CD4-positive, alpha-beta T cell treated with Interleukin-15 for 1 hour (primary cell): ENCODE measurements at regions not wholly inside any gene's neighbourhood (a gene's known extent, or its start where the extent isn't known, plus 50 kb on each side); places are given as distances from the start of the nearest gene placed in this dataset.
"Not testable (repeated sequence)": the region's sequence is repeated elsewhere in the genome, so short reads cannot be mapped to it uniquely, and the experiment has no call there.

Experiments used
- DNase-seq: peaks from one replicate; pipeline ENCODE4 v3.0.0-alpha.2; 2020

DNA sequence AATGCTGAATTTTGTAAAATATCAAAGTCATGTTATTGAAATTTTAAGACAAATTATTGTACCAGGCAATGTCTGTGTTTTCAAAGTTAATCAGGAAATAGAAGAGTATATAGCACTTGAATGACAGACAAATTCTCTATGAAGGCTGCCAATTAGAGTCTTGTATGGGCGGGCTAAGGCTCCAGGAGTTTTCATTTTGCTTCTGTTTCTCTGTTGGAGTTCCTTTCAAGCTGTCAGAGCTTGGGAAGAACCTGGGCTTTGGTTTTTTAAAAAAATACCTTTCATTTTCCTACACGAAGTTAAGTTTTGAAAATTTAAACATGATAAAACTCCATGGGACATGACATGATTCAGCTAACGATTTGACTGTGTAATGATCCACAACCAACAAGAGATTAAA, 339.0 kb upstream of the KCNH7 start:
- DNase-seq, result no peak

DNA sequence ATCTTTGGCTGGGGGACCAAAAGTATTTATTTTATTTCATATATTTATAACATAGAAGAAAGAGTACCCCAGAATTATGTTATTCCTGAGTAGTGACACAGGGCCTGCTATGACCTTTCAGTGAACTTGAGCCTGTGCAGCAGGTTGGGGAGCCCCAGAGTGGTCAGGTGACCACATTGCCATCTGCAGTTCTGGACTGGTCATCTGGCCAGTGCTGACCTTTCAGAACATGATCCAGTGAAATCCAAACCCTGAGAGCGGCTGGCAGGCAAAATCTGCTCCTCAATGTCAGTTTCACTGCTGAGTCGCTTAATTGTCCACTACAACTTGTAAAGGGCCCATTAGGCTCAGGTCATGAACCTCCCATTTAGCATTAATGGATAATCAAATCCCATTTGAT, 336.7 kb upstream of the KCNH7 start:
- no peak for DNase-seq

DNA sequence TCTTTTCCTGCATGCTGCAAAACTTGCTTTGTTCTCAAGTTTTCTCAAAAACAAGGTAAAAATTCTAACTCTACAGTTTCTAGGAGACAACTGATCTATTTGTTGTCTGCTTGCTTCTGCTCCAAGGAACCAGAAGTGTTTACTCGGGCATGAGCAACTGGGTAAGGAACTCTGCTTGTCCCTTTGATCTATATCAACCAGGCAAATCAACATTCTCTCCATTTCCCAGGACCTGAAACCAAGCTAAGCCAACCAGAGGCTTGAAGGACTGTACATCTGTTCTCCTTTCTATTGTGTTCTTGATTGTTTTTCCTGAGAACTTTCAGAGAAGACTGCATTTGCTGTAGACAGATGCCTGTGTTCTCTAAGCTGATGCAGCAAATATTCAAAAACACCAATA, 335.0 kb upstream of the KCNH7 start:
- DNase-seq, result no peak

DNA sequence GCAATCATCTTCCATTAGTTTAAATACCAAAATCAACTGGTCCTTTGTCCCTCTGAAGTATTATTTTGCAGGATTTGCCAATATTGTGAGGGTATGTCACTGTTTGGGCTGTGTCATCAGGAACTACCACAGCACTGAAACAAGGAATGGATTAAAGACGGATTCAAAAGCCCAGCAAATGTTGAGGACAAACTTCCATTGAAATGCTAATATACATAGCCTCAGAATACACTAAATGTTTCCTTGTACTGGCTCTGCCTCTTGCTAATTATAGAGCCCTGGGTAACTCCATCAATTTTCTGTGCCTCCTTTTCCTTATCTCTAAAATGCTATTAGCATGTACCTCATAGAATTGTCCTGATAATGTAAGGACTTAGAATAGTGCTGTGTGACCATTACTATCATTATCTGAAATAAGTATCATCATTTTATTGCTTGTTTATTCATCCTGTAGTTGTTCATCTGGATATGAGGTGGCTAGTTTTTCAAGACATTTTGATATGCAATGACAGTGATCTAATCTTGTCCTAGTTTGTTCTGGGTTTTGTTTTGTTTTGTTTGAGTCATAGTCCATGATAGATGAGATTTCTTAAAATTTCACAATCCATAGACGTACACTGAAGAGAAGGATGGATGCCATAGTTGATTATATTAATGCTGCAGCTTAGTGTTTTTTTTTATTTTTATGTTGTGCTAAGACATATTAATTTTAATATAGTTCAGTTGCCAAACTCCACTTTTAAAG, 333.4 kb upstream of the KCNH7 start:
- no peak for DNase-seq

DNA sequence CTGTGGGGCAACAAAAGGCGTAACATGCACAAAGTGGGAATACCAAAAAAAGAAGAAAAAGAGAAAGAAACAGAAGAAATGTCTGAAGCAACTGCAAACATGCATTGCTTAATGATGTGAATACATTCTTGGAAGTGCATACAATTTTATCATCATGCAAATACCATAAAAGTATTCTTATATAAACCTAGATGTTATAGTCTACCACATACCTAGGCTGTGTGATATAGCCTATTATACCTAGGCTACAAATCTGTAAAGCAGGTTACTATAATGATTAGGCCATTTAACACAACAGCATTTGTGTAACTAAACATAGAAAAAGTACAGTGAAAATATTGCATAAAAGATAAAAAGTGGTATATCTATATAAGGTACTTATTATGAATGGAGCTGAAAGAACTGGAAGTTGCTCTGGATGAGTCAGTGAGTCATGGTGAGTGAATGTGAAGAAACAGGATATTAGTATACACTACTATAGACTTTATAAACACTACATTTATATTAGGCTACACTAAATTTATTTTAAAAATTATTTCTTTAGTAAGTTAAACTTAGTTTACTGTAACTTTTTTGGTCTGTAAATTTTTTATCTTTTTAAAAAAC, 319.4 kb upstream of the KCNH7 start:
- no peak for DNase-seq

DNA sequence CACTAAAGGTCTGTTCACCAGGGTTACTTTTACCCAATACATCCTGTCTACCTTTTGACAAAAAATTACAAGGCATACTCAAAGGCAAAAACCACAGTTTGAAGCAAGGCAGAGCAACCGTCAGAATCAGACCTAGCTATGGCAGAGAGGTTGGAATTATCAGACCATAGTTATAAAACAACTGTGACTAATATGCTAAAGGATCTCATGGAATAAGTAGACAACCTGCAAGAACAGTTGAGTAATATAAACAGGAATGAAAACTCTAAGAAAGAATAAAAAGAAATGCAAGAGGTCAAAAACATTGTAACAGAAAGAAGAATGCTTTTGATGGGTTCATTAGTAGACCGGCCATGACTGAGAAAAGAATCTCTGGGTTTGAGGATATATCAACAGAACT, 318.8 kb upstream of the KCNH7 start:
- no peak for DNase-seq

DNA sequence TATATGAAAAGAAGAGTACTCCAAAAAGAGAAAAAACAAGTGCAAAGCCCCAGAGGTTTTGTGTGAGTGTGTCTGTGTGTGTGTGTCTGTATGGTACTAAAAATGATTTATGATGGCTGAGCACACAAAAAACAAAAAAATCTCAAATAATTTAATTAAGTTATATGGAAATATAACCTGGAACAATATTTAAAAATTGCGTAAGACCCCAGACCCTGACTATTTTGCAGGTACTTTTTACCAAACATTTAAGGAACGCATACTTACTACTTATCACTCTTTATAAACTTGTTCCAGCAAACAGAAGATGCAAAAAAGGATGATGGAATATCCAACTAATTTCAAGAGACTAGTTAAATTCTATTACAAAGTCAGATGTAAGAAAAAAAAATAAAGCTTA, 317.4 kb upstream of the KCNH7 start:
- no peak for DNase-seq

DNA sequence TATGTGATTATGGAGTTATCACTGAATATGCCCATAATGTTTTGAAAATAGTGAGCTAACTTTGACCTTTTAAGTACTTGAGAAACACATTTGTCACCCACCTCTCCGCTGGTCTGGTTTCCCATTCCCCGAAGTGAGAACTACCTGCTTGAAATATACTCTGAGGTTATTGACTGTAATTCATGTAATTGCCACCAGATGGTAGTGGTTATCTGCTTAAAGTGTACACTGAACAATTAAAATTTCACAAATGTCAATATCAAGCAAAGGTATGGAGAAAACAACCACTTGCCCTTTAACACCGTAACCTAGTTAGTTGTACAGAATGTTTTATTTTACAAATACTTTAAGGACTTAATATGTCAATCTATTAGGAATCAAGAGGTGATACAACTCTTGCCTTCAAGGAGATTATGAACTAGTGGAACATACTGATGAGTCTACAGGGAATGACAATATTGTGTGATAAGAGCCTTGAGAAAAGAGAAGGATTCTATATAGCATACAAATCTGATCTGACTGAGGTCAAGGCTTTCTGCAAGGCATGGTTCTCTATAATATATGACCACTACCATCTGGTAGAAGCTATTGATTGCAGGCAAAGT, 316.8 kb upstream of the KCNH7 start:
- DNase-seq, result no peak

DNA sequence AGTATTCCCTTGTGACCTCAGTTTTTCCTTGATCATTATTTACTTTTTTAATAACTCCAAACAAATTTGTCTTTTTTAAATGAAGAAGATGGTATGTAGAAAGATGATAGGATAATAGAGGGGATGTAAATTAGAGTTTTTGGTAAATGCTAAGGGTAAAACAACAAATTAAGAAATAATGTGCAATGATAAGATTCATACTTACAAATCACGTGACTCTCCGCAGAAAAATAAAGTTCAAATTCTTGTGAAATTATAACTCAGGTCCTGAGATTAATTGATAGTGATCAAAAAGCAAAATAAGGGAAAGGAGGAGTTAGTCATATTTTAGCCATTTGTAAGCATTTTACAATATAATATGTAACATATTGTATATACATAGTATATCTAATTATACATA, 304.1 kb upstream of the KCNH7 start:
- DNase-seq, result no peak

DNA sequence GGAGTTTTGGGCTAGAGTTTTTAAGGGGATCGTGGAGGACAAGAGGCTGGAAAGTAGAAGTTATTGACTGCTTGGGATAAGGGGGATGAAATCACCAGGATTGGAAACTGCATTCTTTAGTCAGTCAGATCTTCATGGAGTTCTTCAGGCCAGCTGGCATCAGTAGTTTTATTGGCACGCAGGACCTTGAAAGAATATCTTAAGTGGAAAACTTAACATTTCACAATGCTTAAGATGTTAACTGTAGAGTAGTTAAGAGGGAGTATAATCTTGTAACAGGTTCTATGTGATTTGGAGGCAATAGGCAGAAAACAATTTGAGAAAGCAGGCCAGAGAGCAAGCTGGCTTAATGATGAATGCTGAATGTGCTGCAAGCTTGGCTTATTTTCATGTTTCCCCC, 300.4 kb upstream of the KCNH7 start:
- no peak for DNase-seq

DNA sequence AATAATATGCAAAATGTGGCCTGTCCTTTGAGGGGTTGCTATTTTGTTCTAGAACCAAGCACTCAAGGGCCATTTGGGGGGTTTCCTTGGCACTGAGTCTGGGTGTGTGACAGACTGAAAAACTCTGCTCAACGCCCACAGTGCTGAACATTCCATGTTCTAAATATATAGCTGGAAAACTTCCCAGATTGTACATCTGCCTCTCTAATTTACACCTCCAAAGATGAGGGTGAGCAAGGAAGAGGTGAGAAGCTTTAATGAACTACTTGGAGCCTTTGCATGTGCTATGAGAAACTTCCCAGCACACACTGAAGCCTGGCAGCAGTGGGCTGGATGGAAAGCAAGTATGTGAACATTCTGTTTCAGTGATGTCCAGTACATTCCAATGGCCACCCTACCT, 296.7 kb upstream of the KCNH7 start:
- DNase-seq, result no peak

DNA sequence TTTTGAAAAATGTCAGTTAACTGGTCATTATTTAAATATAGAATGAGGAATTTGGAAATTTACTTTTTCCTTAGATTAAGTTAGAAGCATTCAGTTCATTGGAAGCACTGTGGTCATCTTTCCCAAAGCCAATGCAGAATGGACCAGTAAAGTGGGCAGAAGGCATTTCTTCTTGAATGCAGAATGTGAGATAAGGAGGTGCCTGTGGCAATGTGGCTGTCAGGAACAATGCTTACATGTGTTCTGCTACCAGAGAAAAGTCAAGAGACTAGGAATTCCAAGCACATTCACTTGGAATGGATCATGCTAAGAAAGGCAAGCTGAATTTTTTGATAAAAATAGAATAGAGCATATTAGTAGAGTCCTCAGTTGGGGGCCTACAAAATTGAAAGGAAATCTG, 295.0 kb upstream of the KCNH7 start:
- no peak for DNase-seq

DNA sequence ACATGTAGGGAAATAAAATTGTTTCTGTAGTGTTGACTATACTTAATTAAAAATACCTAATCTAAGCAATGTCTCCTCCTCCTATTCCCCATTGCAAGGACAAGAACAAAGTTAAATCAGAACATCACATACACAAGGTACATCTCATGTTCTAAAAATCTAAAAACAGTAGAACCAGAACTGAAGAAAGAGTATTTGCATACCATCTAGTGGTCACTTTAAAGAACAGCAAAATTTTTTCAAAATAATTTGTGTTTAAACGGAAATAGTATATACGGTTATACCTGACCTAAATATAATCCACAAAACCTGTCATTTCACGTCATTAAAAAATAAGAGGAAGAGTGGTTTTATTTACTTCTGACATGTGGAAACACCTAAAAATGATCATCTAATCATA, 294.3 kb upstream of the KCNH7 start:
- no peak for DNase-seq

DNA sequence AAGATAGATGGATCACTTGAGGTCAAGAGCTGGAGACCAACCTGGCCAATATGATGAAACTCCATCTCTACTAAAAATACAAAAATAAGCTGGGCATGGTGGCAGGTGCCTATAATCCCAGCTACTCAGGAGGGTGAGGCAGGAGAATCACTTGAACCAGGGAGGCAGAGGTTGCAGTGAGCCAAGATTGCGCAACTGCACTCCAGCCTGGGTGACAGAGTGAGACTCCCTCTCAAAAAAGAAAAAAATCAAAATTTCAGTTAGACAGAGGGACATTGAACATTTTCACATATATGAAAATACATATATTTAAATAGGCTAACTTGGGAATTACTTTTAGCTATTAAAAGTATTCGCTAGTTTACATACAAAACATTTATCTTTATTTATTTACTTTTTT, 293.6 kb upstream of the KCNH7 start:
- not testable (repeated sequence) for DNase-seq

DNA sequence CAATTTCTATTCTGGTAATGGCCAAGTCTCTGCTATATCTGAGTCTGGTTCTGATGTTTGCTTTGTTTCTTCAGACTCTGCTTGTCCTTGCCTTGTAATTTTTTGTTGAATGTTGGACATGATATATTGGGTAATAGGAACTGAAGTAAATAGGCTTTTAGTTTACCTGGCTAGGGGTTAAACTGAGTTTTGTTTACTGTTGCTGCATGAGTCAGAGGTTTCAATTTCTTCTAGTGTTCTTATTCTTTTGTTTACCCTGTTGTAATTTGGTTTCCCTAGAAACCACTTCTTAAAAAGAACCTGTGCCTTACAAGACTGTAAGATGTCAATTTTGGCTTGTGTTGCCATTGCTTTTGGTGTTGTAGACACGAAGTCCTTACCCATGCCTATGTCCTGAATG, 285.0 kb upstream of the KCNH7 start:
- DNase-seq, result no peak

DNA sequence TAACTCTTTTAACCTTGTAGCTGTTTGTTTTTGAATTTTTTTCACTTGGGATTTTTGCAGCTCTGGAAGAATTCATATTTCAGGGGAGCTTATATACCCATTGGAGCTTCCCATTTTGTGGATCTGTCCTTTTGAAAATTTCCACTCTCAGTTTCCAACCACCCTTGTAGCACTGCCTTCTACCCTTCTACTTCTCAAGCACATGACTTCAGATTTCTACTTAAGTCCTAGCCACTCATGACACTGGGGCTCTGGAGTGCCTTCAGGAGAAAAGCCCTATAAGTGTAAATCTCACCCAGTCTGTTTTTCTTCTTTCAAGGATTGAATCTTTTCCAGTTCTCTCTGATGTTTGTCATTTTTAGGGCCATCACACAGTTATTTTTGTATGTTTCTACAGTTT, 283.7 kb upstream of the KCNH7 start:
- DNase-seq, result no peak

DNA sequence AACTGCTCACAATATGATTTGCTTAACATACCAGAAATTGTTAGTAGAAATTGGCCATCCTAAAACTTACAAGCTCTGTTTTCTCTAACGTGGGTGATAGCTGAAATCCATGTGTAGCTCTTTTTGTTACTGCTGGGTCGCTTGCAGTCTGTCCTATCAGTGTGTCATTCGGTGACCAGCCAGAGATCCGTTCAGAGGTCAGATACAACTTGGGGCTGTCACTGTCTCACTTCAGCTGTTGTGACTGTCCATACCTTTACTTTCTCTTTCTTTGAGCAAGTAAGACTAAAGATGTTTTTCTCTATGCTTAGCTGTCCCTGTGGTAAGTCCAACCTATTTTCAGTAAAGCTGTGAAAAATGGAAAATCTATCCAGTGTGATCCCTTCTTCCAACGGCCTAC, 282.9 kb upstream of the KCNH7 start:
- DNase-seq, result no peak

DNA sequence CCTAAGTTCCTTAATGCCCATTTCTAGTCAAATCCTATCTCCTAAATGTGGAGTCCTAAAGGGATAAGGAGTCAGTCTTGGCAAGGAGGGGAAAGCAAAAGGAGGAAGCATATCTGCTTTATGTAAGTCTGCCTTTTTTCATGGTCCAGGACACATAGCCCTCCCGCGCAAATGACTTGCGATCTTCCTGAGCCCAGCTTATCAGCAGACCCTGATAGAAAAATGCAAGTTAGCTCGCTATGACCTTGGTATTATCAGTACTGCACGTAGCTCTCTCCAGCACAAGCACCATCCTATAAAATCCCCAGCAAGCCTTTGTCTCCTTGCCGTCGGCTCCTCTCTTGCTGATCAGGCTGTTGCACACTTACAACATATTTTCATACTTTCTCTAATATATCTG, 281.4 kb upstream of the KCNH7 start:
- DNase-seq, result no peak

DNA sequence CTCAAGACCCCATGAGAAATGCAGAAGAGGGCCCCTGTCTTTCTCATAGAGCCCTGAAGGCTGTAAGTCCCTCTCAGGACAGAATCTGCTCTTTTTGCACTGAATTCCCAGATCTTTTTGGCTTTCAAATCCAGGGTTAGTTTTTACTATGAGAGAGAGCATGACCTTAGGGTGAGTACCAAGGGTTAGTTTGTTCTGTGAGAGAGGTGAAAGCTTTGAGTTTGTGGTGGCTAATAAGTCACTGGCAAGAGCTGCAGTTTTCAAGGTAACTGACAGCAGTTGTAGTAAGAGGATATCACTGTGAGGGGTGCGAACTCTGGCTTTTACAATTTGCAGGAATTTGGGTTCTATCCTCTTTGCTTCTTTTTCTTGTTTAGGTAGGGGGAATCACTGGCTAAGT, 248.4 kb upstream of the KCNH7 start:
- DNase-seq, result no peak

DNA sequence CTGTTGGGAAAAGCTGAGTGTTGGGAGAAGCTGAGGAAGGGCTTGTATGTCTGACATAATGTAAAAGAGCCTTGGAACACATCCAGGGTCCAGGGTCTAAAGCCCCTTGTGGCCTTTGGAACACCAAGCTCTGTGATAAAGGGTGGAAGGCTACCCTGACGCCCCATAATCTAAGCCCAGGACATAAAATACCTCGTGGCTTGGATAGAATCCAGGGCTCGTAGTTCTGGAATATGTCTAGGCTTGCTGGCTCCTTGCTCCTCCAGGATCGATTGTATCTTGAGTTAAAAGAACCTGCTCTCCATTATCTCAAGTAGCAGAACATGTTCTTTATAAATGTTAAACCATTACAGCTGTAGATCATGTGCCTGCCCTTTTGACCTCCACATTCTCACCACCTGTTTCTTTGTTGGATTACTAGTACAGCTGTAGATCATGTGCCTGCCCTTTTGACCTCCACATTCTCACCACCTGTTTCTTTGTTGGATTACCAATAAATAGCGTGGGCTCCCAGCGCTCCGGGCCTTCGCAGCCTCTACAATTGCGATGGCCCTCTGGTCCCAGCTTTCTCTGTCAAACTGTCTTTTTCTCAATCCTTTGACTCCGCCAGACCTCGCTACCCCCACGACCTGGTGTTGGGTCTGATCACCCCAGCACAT, 246.9 kb upstream of the KCNH7 start:
- DNase-seq, result not testable (repeated sequence)

DNA sequence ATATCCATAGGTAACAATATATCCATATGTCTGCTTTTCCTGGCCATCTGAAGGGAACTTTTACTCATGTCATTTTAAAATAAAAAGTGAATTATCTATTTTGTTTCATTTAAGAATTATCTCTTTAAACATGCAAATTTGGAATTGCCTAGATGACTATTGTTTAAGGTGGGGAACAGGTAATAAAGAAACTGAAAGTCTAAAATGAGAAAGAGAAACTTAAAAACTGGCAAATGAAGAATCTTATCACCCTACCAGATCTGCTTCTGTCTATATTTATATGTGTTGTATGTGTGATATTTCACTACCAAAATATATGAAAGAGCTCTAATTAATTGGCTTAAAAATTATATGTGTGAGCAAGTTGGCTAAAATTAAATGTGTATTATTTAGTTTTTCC, 243.2 kb upstream of the KCNH7 start:
- DNase-seq, result no peak

DNA sequence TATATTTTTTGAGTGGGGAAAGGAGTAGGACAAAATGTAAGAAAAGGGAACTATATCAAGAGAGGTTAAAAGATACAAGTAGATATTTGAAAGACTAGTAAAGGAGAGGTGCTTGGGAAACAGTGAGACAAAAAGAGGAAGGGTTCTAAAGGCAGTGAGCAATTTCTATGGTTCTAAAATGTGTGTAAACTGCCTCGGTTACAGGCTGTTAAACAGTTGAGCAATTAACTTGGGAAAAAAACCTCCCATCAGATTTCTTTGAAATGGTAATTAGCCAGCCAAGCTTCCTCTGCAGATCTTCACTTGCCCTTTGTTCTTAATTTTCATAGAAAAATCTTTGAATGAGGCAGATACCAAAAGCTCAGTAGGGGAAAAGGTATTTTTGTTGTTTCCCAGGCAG, 238.7 kb upstream of the KCNH7 start:
- no peak for DNase-seq

DNA sequence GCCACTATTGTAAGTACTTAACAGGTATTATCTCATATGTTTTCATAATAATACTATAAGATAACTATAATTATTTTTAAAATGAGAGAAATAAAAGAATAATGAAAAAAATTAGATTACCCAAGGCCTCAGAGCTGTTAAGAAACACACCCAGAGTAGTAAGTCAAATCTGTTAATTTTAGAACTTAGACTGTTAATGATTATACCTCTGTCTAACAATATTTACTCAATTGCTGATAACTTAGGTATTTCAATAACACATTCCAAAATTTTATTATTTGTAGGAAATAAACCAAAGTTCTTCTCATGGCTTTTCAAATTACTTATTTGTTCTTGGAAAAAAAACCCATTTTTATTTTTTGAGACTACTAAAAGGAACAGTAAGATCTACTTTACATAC, 227.5 kb upstream of the KCNH7 start:
- DNase-seq, result no peak

DNA sequence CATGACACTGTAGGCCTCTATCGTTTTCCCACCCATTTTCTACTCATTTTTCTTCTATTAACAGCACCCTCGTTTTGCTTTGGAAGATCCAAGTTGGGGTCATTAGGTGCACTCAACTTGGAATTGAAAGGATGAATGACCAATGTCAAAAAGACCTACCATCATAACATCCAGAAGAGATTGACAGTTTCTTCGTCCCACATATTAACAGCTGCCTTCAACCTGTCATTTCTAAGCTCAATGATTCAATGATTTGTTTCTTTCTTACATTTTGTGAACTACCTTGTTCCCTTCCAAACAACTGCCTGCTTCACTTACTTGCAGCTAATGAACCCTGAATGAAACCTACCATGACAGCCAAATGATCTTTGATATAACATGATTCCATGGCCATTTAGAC, 224.0 kb upstream of the KCNH7 start:
- DNase-seq, result no peak
